Endothelial cell of umbilical vein (primary cell): ENCODE measurements at regions not wholly inside any gene's neighbourhood (a gene's known extent, or its start where the extent isn't known, plus 50 kb on each side); places are given as distances from the start of the nearest gene placed in this dataset.

ENCODE experiments used
- BruUV-seq: library from RNA; stranded (reverse); fragments of 400-500 nt; replicated peaks from 2 replicates; lab custom pipeline; 2021; lab: Mats Ljungman, UMichigan
- CTCF ChIA-PET: fragments of 300-600, 350-600 bp; sonication (Branson Sonifier 250); formaldehyde crosslinking; loops from one replicate; lab custom pipeline; 2021; ENCODE audit warnings: antibody characterized with exemption, inconsistent platforms; lab: Charles Lee
- POLR2A ChIA-PET: fragments of 300-600, 350-600 bp; sonication (Branson Sonifier 250); formaldehyde crosslinking; loops from one replicate; lab custom pipeline; 2021; ENCODE audit warnings: antibody characterized with exemption, inconsistent platforms; lab: Charles Lee
- DNase-seq: peaks from one replicate; pipeline ENCODE4 v3.0.0-alpha.2; 2011; ENCODE audit warnings: low read depth, low spot score
- FAIRE-seq: peaks from 2 replicates; lab custom pipeline; 2011; peaks lifted over from hg19 to GRCh38; lab: Jason Lieb, UNC
- H2AFZ ChIP-seq: 2 replicates; pipeline ENCODE4 v1.6.0; 2012; ENCODE audit warnings: low read depth, low read length, control low read depth, inconsistent platforms
- H3K27ac ChIP-seq: 2 replicates; pipeline ENCODE4 v1.5.1; 2011; ENCODE audit warnings: low read depth, mild to moderate bottlenecking, control low read depth, low read length, moderate library complexity; ENCODE audit not compliant: insufficient read depth
- H3K27me3 ChIP-seq, 2 experiments: 2 replicates each; pipeline versions ENCODE4 v1.6.0 to v1.6.1; 2011; ENCODE audit warnings: low read length in 2 of 2, mixed read lengths in 1 of 2; ENCODE audit not compliant: control insufficient read depth in 2 of 2, insufficient read depth in 2 of 2
- H3K36me3 ChIP-seq, 2 experiments: 2 replicates in 1 of 2; 3 replicates in 1 of 2; pipeline ENCODE4 v1.5.1; 2011; ENCODE audit warnings: low read length in 2 of 2, mild to moderate bottlenecking in 1 of 2, moderate library complexity in 1 of 2; ENCODE audit not compliant: control insufficient read depth in 2 of 2, insufficient read depth in 2 of 2; ENCODE audit errors: extremely low read depth in 1 of 2
- H3K4me1 ChIP-seq: 3 replicates; pipeline ENCODE4 v1.5.1; 2011; ENCODE audit warnings: mild to moderate bottlenecking, low read length; ENCODE audit not compliant: control insufficient read depth, insufficient read depth; ENCODE audit errors: extremely low read depth
- H3K4me2 ChIP-seq: 2 replicates; pipeline ENCODE4 v1.6.1; 2011; ENCODE audit warnings: low read length, control low read depth, mixed read lengths; ENCODE audit not compliant: insufficient read depth
- H3K4me3 ChIP-seq, 3 experiments: fragments of 200-600 bp in 1 of 3; sonication (generic), shearing (Covaris generic) in 1 of 3; replicated peaks in 1 of 3; 2 replicates each; pipeline ENCODE4 v1.5.1; 2011 to 2016; ENCODE audit warnings: control low read depth in 3 of 3, low read length in 3 of 3, mild to moderate bottlenecking in 2 of 3, inconsistent platforms in 1 of 3, low read depth in 1 of 3, moderate library complexity in 1 of 3; ENCODE audit not compliant: insufficient read depth in 1 of 3
- H3K79me2 ChIP-seq: 2 replicates; pipeline ENCODE4 v1.6.0; 2012; ENCODE audit warnings: low read length, inconsistent platforms; ENCODE audit not compliant: control insufficient read depth, insufficient read depth
- H3K9ac ChIP-seq: replicated peaks from 2 replicates; pipeline ENCODE3; 2011; ENCODE audit warnings: low read length, control low read depth; ENCODE audit not compliant: insufficient read depth; ENCODE audit errors: extremely low read depth
- H3K9me1 ChIP-seq: replicated peaks from 3 replicates; pipeline ENCODE4 v1.6.0; 2011; ENCODE audit warnings: mild to moderate bottlenecking, low read length; ENCODE audit not compliant: control insufficient read depth, insufficient read depth; ENCODE audit errors: extremely low read depth
- H3K9me3 ChIP-seq: replicated peaks from 2 replicates; pipeline ENCODE4 v1.5.1; 2012; ENCODE audit warnings: low read length, inconsistent platforms; ENCODE audit not compliant: control insufficient read depth, insufficient read depth
- H4K20me1 ChIP-seq: replicated peaks from 2 replicates; pipeline ENCODE3; 2011; ENCODE audit warnings: mild to moderate bottlenecking, low read length; ENCODE audit not compliant: control insufficient read depth, insufficient read depth; ENCODE audit errors: extremely low read depth
- EZH2 ChIP-seq: IDR thresholded peaks from 2 replicates; pipeline ENCODE4 v1.6.1; 2012; ENCODE audit warnings: borderline replicate concordance, low read depth, mild to moderate bottlenecking, moderate library complexity, low read length, inconsistent platforms; ENCODE audit not compliant: severe bottlenecking
- FOS ChIP-seq: IDR thresholded peaks from 2 replicates; pipeline ENCODE4 v1.6.1; 2011; ENCODE audit warnings: mild to moderate bottlenecking, low read length, moderate library complexity, borderline replicate concordance; ENCODE audit not compliant: insufficient read depth
- GATA2 ChIP-seq: IDR thresholded peaks from 2 replicates; pipeline ENCODE4 v1.7.0; 2011; ENCODE audit warnings: low read depth, mild to moderate bottlenecking, moderate library complexity, mixed read lengths, low read length; ENCODE audit not compliant: insufficient read length, insufficient read depth
- JUN ChIP-seq: IDR thresholded peaks from 2 replicates; pipeline ENCODE4 v1.6.1; 2011; ENCODE audit warnings: borderline replicate concordance, low read depth; ENCODE audit not compliant: insufficient read length, insufficient read depth
- MYC ChIP-seq: IDR thresholded peaks from one replicate; pipeline ENCODE4 v1.6.1; 2011; ENCODE audit warnings: mild to moderate bottlenecking, low read depth, low read length
- POLR2A ChIP-seq: IDR thresholded peaks from 2 replicates; pipeline ENCODE4 v1.6.1; 2012; ENCODE audit warnings: low read depth, mild to moderate bottlenecking, control low read depth, low read length
- POLR2AphosphoS5 ChIP-seq: IDR thresholded peaks from 2 replicates; pipeline ENCODE4 v1.6.1; 2012; ENCODE audit warnings: low read depth, mild to moderate bottlenecking, control low read depth, low read length, moderate library complexity; ENCODE audit not compliant: insufficient read depth
- dilution Hi-C: fragments of 300-500 bp; cut with MboI; formaldehyde crosslinking; loops from one replicate; pipeline ENCODE4 v1.15.0; 2019; ENCODE audit warnings: low sequenced_read_pairs; ENCODE audit not compliant: extremely low pct_ligation_motif_present
- intact Hi-C: fragments of 100-400 bp; cut with micrococcal nuclease; formaldehyde crosslinking; loops from one replicate; pipeline ENCODE4 v1.10.0; 2022
- TF ChIP-seq, protein P1 (sequence below): IDR thresholded peaks from 2 replicates; pipeline ENCODE4 v1.6.1; 2011; ENCODE audit not compliant: insufficient read depth, insufficient read length
- TF ChIP-seq, protein P2 (sequence below), 2 donors: IDR thresholded peaks; 1 replicate in 1 of 2; 2 replicates in 1 of 2; pipeline ENCODE4 v1.5.1; 2011; ENCODE audit warnings: low read length in 2 of 2, mild to moderate bottlenecking in 2 of 2, moderate library complexity in 2 of 2, control low read depth in 1 of 2, inconsistent platforms in 1 of 2, low read depth in 1 of 2; ENCODE audit not compliant: insufficient read depth in 1 of 2; ENCODE audit errors: extremely low read depth in 1 of 2

DNA sequence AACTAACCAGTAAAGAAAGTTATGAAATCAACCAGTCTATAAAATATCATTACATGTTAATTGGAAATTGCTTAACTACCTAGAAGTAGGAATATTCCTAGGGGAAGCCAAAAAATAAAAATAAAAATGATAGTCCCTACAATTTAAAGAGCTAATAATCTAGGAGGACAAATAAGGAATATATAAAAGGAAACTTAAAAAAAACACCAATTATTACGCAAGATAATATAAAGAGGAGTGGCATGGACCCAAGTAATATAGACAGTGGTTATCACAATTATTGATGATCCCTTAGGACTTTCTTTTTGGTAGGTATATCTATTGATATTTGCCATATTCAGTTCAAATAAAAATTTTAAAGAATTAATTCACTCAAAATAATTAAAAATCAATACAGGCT lies 498.7 kb downstream of the SOX5 start:
- CTCF ChIA-PET, result interaction anchor here (1.2 kb wide), 1 partner anchor 16 kb away, joined by 3 read pairs; no protein-coding TSS in a partner anchor
- dilution Hi-C loops (no loop called here), intact Hi-C loops (no loop called here)
- Histone ChIP-seq H3K4me1 (no peaks in the 10 kb centered on the region), H3K9ac (no peak overlapping the region), H3K79me2 (no peaks in the 10 kb centered on the region), H2AFZ (no peak overlapping the region), H3K9me3 (no peaks in the 10 kb centered on the region), H3K27ac (no peak overlapping the region), H3K9me1 (no peaks in the 10 kb centered on the region), H4K20me1 (no peaks in the 10 kb centered on the region), H3K36me3 (no peaks in the 10 kb centered on the region), H3K4me3 (no peak overlapping the region), H3K27me3 (no peaks in the 10 kb centered on the region), H3K4me2 (no peak overlapping the region)
- POLR2A ChIA-PET, result no interaction called here
- TF ChIP-seq POLR2AphosphoS5 (no peak), JUN (no peak), MYC (no peak), GATA2 (no peak), POLR2A (no peak), FOS (no peak), EZH2 (no peak)
- TF ChIP-seq, protein P1, sequence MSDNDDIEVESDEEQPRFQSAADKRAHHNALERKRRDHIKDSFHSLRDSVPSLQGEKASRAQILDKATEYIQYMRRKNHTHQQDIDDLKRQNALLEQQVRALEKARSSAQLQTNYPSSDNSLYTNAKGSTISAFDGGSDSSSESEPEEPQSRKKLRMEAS, result no peak
- TF ChIP-seq, protein P2, sequence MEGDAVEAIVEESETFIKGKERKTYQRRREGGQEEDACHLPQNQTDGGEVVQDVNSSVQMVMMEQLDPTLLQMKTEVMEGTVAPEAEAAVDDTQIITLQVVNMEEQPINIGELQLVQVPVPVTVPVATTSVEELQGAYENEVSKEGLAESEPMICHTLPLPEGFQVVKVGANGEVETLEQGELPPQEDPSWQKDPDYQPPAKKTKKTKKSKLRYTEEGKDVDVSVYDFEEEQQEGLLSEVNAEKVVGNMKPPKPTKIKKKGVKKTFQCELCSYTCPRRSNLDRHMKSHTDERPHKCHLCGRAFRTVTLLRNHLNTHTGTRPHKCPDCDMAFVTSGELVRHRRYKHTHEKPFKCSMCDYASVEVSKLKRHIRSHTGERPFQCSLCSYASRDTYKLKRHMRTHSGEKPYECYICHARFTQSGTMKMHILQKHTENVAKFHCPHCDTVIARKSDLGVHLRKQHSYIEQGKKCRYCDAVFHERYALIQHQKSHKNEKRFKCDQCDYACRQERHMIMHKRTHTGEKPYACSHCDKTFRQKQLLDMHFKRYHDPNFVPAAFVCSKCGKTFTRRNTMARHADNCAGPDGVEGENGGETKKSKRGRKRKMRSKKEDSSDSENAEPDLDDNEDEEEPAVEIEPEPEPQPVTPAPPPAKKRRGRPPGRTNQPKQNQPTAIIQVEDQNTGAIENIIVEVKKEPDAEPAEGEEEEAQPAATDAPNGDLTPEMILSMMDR (IDR thresholded peaks at IDR 0.05; ENCODE audit: extremely low read depth in 1 of 2, insufficient read depth in 1 of 2, low read depth in 1 of 2, low read length in 2 of 2), result no peak
- no peak for DNase-seq
- BruUV-seq, result no TSS peak
- FAIRE-seq, result no peak
